HG03066 (cell line): ENCODE measurements at regions not wholly inside any gene's neighbourhood (a gene's known extent, or its start where the extent isn't known, plus 50 kb on each side); places are given as distances from the start of the nearest gene placed in this dataset.
"Not testable (repeated sequence)": the region's sequence is repeated elsewhere in the genome, so short reads cannot be mapped to it uniquely, and the experiment has no call there.

Experiments
- ATAC-seq: cut with Tn5 transposase; IDR thresholded peaks from one replicate; pipeline ENCODE4 v1.9.1; 2021; ENCODE audit warnings: low read depth; ENCODE audit not compliant: unreplicated experiment

GRCh38 chr20:28562510-28562898, 2695.0 kb upstream of the DEFB115 start:
- ATAC-seq = no peak

DNA sequence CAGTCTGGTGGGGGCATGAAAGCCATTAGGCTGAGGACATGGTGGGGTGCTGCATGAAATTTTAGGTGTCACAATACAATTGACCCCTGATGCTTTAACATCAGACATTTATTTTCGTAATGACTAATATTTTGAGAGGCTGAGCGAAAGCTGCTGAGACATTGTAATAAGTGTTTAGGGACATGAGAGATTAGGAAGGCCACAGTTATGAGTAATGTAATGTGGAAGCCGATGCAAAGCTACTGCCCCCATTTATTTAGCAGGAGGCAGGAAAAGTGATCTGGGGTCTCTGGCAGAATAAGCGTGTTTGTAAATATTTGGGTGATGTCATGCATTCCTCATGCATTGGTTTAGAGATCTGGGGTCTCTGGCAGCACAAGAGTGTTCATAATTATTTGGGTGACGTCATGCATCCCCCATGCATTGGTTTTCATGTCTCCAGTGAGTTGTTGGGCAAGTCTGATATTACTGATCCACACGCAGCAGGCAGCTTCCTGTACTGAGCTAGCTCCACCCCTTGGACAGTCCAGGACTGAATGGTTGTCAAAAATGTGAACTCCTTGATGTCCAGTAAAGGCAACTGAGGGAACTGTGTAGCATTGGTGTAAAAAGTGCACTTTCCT, 2694.5 kb upstream of the DEFB115 start:
- not testable (repeated sequence) for ATAC-seq

DNA sequence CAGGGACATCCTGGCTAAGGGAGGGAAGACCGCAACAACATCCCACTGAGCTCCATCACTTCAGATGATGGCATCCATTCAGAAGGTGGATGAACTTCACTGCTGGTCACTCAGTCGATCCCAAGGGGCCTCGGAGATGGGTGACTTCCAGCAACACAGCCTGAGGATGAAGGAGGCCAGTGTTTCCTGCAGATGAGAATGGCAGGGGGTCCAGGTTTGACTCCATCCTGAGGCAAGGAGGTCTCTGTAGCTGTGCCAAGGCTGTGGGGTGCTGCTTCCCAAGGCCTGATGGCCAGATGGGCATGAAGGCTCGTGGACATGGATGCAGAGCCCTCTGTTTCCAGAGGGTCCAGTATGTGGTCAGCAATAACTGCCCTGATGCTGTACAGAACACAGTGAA, 2693.4 kb upstream of the DEFB115 start:
- not testable (repeated sequence) for ATAC-seq

DNA sequence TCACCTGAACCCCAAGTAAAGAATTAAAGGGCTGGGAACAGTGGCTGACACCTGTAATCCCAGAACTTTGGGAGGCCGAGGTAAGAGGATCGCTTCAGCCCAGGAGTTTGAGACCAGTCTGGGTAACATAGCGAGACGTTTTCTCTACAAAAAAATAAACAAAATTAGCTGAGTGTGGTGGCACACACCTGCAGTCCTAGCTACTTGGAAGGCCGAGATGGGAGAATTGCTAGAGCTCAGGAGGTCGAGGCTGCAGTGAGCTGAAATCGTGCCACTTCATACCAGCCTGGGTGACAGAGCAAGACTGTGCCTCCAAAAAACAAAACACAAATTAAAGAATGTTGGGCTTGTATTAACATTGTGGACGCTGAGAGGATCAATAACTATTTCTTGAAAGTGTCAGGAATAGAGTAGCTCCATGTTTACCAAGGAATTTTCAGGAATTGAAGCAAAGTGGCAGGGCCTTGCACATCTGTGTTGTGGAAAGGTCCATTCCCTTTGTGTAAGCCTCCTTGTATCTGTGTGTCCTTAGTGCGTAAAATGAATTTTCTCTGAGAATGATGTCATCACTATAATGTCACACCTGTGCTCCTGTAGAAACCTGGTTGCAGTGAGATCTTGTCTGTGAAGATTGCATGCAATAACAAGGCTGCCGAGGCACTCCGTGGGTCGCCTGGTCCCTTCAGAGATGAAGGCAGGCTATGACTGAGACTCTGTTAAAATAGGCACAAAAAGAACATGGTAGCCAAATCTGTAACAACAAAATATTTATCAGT, 2692.6 kb upstream of the DEFB115 start:
- ATAC-seq = not testable (repeated sequence)

DNA sequence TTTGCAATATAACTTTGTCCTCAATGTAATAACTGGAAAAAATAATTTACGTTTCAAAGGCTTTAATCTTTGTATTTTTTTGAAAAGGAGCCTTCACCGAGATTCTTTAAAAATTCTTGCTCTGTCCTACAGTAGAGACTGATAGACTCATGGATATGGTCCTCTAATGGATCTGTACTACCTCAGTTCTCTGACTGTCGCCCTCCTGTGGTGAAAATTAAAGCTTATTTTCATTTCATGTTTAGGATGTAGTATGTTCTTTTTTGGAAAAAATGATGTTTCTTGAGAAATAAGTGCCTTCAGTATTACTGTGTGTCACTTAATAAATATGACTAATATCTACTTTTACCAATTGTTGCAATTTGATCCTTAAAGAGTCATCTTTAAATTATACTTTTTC, 2681.5 kb upstream of the DEFB115 start:
- ATAC-seq = not testable (repeated sequence)

- not testable (repeated sequence) for ATAC-seq
Observed at GRCh38 chr20:28591680-28592079, 2665.8 kb upstream of the DEFB115 start.

GRCh38 chr20:28593383-28593782, 2664.1 kb upstream of the DEFB115 start:
- ATAC-seq = not testable (repeated sequence)

- not testable (repeated sequence) for ATAC-seq
Observed at GRCh38 chr20:28594476-28594875, 2663.0 kb upstream of the DEFB115 start.

DNA sequence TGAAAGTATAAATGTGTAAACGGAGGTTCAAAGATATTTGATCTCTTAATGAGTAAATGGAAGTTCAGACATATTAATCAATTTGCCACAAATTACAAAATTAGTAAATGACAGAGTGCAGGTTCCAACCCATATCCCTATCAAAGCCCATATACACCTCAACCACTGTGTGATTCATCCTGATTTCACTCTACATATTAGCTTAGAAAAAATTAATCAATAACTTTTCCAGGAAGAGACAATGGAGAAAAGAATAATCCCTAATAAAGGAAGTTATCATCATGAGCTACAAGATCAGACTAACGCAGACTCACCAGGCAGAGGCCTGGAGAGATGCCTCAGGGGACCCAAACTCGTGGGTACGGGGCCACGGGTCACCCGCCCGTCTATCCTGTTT, 2655.5 kb upstream of the DEFB115 start:
- ATAC-seq = not testable (repeated sequence)

- peak; percentile 98 for ATAC-seq
Observed at GRCh38 chr20:28602403-28603217, 2654.9 kb upstream of the DEFB115 start.

DNA sequence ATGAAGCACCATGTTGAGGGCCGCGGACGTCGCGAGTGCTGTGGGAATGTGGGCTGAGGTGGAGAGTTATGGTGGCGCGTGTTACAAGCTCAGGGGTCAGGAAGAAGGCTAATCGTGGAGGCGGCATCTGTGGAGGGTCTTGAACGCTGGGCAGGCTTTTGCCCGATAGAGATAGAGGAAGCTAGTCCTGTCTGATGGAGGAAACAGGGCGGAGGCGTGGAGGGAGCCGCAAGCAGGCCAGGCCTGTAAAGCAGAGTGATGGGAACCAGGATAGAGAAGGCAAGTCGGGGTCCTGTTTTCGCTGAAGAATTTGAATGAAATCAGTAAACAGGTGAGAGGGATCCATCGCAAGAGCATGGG, 2654.3 kb upstream of the DEFB115 start:
- not testable (repeated sequence) for ATAC-seq

- ATAC-seq = no peak
Observed at GRCh38 chr20:28616354-28616753, 2641.1 kb upstream of the DEFB115 start.

DNA sequence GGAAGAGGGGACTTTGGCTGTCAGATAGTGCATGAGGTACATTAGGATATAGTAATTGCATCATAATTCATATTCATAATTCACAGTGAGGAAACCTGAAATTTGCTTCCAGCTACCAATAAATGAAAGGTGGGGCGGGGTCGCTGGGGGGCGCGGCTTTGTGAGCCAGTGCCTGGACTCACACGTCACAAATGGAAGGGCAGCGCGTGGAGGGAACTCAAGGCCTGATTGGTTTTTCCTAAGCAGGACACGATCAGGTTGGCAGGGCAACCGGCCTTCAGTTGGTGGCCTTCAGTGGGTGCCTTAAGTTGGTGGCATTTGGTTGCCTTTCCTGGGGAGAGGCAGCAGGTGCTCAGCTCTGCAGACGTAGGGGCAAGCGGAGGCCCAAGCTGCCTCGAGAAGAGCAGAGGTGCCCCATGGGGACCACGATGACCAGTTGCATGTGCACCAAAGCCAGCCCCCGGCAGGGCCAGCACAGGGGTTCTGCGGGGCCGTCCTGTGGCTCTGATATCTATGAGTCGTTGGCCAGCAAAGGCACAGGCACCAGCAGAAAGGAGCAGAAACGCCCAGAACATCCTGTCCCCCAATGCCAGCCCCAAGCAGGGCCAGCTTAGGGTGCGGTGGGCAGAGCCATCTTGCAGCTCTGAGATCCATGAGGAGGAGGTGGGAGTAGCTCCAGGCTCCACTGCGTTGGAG, 2637.4 kb upstream of the DEFB115 start:
- ATAC-seq = not testable (repeated sequence)

DNA sequence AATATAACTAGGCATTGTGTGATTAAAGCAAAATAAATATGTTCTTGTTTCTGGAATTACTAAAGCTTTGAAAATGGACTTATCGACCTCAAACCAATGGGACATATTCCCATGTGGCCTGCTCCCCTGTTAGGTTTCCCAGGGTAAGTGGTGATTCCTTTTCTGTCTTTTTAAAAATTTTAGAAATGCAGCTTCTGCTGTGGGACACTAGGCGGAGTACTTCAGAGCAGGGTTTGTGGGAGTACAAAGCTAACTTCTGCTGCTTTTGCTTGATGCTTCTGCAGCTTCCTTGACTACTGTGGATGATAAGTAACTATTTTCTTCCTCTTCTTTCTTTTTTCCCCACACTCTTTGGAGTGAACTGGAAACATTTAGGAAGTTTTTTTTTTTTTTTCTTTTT, 2632.4 kb upstream of the DEFB115 start:
- ATAC-seq = not testable (repeated sequence)

DNA sequence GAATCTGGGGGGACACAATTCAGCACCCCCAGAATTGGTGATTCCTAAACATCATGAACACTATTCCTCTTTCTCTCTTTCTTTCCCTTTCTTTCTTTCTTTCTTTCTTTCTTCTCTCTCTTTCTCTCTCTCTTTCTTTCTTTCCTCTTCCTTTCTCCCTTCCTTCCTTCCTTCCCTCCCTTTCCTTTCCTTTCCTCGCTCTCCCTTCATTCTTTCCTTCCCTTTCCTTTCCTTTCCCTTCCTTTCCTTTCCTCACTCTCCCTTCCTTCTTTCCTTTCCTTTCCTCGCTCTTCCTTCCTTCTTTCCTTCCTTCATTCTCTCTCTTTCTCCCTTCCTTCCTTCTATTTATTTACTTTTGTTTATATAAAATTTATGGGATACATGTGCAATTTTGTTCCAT, 2616.6 kb upstream of the DEFB115 start:
- ATAC-seq = not testable (repeated sequence)
